ENCODE measurements at regions not wholly inside any gene's neighbourhood (a gene's known extent, or its start where the extent isn't known, plus 50 kb on each side); places are given as distances from the start of the nearest gene placed in this dataset.
"Not testable (repeated sequence)": the region's sequence is repeated elsewhere in the genome, so short reads cannot be mapped to it uniquely, and the experiment has no call there.

DNA sequence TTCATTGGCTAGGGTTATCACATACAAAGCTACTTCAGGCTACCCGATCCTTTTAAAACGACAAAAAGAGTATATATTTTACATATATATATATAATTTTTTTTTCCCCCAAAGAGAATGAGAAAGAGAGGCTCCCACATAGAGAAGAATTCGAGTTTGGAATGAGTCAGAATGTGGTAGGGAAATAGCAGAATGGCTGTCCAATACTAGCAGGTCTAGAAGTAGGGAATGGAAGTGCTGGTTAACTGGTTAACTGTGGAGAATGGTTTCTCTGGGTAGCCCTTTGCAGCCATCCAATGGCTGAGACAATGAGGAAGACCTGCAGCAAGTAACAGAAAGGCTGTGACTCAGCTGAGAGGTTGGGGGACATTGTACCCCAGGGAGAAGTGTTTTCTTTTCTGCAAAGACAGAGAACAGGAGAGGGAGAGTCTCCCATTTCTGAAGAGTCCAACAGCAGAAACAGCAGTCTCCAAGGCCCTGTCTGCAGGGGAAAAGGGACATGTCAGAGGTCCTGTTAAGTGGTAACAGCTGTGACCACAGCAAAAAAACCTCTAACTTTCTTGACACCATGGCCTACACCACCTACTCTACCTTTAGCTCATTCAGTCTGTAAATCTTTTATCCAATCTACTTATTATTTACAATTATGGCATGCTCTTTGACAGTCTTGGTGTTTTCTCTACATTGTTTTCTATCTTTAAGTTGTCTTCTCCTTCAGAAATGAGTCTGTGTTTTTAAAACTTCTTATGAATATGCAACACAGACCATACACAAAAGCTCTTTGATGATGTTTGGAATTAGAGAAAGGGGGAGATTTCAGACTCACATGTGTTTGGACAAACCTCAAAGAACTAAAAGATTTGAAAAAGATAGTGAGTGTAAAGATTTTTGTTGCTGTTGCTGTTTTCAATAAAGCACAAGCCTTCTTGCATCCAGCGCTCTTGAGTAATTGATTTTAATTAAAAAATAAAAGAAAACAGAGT lies 116.1 kb upstream of the SLC7A14 start:
- no peak for DNase-seq

DNA sequence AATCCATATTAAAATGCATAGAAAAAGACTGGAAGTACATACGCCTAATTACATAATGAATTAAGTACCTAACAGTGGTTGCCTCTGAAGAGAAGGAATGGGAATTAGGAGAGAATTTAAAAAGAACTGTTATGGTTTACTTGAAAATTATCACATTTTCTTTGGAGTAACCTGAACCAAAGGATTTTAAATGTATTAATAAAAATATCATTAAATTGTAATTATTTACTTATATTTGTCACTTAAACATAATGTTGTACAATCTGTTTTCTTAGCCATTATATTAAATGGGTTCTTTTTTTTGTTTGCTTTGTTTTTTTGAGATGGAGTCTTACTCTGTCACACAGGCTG lies 114.2 kb upstream of the SLC7A14 start:
- DNase-seq: no peak

DNA sequence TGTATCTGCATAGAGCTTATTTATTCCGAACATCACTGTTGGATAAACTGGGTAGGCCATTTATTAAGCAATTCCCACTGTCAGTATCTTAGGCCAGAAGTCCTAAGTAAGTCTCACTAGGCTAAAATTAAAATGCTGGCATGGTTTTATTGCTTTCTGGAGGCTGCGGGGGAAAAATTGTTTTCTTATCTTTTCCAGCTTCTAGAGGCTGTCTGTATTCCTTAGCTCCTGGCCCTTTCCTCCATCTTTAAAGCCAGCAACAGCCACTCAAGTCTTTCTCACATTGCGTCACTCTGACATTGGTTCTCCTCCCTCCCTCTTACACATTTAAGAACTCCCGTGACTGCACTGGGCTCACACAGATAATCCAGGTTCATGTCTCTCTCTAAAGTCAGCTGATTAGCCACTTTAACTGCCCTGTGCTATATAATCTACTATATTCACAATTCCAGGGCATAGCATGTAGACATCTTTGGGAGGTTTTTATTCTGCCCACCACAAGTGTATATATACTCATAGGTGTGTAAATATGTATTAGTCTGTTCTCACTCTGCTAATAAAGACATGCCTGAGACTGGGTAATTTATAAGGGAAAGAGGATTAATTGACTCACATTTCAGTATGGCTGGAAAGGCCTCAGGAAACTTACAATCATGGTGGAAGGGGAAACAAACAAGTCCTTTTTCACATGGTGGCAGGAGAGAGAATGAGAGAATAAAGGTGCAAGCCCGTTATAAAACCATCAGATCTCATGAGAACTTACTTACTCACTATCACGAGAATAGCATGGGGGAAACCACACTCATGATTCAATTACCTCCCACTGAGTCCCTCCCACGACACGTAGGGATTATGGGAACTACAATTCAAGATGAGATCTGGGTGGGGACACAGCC lies 113.5 kb upstream of the SLC7A14 start:
- no peak for DNase-seq

DNA sequence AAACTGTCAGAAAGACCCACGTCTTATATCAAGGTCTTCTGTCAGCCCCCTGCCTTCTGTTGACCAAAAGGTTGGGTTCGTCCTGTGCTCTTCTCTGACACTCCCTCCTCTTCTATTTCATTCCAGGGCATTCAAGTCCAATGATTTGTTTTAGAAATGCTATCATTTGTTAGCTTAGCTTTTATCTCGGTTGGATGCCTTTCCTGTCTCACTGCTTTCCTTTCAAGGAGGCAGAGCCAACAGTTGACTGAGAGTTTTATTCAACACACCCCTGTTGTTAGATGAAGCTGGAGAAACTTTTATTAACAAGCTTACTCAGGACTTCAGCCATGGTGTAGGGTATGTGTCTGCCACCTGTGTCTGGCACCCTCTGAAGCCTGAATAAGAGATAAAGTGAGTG lies 112.0 kb upstream of the SLC7A14 start:
- DNase-seq: no peak

DNA sequence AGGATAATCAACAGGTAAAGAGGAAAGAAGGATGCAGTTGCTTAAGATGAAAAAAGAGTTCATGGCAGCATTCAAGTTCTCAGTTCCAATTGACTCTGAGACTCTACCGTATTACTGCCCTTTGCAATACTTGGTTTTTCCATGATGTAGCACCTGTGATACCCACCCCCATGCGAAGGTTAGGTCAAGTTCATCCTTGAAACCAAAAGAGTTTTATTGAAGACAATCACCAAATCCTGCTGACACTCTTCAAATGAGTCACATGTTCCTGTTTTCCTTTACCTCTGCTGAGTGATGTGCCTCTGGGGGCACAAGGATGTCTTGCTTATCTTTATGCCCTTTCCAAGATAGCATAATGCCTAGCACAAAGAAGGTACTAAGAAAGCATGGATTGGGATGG lies 111.3 kb upstream of the SLC7A14 start:
- DNase-seq: no peak

DNA sequence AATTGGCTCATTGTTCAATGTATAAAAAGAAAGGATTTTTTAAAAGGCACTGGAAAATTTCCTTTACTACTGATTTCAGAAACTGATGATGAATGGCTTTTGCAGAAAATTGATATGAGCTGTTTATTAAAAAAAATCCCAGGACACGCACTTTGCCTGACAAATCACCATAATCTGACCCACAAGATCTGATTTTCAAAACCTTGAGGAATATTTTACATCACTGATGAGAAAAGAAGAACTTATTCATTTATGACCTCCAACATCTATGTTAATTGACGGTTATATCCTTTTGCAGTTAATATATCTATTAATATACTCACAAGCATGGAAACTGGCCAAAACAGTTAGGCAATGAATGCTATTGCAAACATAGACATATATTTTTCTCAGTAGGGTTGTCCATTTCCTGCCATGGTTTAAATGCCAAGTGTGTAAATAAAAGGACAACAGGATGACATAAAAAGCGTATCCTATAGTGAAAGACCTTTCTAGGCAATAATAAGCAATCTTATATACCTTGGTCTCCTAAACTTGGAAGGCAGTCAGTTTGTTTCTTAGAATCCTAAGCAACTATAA lies 109.7 kb upstream of the SLC7A14 start:
- DNase-seq: no peak

DNA sequence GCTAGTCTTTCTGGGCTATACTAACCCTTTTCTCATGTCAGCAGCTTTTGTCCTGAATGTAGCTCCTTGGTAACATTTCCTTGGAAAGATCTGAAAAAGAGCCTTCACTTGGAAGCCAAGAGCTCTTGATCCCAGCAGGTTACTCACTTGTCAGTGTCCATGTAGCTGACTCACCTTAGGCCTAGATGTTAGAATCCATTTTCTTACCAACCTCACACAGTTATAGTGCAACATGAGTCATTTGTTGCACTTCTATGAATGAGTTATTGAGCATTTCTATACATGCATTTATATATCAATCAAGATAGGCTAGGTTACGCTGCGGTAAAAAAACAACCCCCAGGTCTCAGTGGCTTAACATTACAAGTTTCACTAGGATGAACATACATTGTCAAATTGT lies 106.8 kb upstream of the SLC7A14 start:
- no peak for DNase-seq

DNA sequence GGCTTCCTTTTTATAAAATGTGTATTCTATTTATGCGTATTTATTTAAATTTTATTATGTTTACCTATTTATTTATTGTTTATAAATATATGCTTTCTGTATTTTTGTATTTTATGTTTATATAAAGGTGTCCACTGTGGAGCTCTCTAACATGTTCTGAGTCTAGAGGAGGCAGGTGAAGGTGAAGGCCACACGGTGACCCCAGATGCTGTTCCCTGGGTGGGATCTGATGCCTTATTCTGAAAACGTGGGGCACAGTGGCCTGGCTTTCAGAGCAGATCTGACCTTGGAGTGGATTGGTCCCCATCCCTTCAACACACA lies 104.7 kb upstream of the SLC7A14 start:
- DNase-seq: no peak

DNA sequence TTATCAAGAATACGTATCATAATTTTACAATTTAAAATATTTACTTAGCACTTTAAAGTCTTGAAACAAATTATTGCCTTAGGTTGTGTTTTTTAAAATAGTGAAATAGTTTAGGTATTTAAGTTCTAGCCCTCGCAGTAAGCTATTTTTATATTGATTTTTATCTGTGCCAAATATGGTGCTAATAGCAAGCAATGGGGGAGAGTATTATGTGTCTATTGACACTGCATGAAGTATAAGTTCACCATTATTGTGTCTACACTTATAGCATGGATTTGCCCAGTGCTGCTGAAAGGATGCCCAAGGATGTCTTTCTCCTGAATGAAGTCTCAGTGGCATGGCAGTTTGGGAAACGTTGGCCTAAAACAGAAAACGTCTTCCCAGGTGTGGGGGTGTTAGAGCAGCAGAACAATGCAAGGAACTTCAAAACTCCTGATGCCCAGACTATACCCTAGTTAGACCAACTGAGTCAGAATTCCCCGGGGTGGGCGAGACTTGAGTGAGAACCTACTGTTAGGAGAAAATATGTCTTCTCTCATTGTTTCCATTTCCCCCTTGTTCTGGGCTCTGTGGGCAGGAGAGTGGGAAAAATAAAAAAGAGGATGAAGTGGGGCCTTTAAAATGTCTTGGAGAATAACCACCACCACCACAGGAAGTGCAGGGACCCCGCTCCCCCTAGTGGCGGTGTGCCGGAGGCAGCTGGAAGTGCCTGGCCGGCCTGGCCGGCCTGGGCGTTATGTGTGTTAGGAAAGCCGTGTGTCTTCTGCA lies 104.2 kb upstream of the SLC7A14 start:
- DNase-seq: peak; percentile 6 to 11

DNA sequence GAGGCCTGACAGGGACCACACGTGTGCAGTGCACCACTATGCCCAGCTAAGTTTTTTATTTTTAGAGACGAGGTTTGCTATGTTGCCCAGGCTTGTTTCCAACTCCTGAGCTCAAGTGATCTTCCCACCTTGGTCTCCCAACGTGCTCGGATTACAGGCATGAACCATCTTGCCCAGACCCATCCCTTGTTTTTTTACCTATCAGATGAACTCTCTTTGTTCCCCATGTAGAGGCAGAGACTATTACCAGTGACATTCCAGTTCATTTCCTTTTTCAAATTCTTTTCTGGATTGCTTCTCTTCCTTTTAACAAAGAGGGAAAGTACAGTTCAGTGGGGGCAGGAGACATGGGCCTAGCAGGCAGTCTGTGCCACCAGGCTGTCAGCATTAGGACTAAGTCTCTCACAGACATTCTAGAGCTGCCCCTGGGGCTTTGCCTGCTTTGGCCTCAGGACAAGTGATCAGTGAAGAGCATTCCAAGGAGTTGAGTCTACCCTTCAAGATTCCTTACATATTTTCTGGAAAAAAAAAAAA lies 103.5 kb upstream of the SLC7A14 start:
- no peak for DNase-seq

DNA sequence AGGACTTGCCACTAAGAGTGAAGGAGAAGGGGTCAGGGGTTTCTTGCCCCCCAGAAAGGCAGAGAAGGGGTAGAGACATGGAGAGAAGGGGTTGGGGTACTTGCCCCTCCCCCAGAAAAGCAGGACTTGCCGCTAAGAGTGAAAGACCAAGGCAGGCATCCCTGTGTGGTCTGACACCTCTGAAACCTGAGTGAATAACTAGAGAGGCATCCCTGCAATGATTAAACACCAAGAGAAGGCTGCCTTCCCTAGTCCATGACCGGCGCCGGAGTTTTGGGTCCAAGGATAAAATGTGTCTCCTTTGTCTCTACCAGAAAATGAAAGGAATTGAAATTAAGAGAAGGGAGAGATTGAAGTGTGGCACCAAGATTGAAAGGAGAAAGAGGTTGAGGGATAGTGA lies 102.3 kb upstream of the SLC7A14 start:
- DNase-seq: not testable (repeated sequence)

DNA sequence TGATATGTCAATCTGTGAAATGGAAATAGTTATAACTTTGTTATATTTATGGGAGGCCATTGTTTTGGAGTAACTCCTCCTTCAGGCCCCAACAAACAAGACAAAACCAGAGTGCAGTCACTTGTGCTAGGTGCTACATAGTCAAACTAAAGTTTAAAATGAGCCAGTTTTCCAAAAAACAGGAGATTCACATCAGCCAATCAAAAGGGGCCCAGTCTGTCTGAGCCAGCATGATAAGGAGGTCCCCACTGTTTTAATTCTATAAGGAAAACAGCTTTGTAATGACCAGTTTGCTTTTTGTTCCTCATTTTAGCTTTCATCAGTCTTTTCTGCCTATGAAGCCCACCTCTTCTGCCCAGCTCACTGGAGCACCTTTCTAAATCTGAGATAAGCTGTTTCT lies 94.7 kb upstream of the SLC7A14 start:
- no peak for DNase-seq

DNA sequence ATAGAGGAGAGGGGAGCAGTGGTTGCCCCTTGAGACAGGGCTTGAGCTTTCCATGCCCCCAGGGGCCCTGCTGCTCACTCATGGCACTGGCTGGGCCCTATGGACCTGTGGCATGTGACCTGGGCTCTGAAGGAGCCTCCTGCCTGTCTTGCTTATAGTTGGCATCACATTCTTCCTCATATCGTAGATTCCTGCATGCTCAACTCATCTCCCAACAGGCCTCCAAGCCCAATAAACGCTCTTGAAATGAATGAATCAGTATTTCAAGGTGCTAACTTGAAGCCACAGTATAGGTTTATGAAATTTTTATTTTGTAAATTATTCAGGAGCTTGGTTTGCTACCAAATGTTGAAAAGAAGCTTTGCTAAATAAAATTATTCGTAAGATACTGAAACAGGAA lies 93.3 kb upstream of the SLC7A14 start:
- no peak for DNase-seq

DNA sequence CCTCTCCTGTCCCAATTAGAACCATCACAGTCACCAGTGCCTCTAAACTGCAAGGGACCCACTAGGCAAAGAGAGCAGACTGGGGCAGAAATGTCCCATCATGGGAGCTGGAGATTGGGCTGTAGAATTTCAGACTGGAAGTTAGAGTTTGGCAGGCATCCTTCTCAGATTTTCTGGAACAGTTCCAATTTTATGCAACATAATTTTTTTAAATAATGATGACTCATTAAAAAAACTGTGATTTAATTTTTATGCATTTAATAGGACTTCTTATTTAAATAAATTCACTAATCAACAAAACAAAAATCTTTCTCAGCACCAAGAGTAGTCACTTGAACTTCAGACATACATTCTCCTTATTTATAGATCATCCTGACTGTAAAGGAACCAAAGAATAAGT lies 84.6 kb upstream of the SLC7A14 start:
- DNase-seq: no peak

DNA sequence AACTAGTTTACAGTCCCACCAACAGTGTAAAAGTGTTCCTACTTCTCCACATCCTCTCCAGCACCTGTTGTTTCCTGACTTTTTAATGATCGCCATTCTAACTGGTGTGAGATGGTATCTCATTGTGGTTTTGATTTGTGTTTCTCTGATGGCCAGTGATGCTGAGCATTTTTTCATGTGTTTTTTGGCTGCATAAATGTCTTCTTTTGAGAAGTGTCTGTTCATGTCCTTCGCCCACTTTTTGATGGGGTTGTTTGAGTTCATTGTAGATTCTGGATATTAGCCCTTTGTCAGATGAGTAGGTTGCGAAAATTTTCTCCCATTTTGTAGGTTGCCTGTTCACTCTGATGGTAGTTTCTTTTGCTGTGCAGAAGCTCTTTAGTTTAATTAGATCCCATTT lies 77.1 kb upstream of the SLC7A14 start:
- not testable (repeated sequence) for DNase-seq

DNA sequence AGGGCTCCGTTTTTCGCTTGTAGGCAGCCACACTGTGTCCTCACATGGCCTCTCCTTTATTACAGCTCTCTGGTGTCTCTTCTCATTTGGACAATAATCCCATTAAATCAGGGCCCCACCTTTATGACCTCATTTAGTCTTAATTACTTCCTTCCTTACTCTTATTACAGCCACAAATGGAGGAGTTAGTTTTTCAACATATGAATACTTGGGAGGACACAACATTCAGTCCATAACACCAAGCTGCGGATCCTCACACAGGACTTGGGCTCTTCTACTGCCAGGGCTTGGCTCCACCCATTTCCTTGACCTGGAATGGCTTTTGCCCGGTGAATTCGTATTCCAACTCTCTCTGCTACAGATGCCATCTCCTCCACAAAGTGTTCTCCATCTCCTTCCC lies 74.3 kb upstream of the SLC7A14 start:
- no peak for DNase-seq

DNA sequence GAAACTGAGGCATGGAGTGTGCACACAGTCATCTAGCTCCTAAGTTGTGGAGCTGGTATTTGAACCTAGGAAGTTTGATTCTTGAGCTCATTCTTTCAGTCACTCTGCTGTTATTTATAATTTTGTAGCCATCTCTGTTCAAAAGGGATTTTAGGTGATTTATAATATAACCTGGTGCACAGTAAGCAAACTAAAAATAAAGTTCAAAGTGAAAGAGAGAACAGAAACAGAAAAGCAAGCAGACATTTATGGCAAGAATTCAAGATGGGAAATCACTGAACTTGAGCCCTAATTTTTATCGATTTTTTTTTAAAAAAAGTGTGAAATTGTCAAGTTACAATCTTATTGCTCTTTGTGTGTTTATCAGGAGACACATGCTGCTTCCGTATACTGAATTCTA lies 71.4 kb upstream of the SLC7A14 start:
- DNase-seq: no peak

DNA sequence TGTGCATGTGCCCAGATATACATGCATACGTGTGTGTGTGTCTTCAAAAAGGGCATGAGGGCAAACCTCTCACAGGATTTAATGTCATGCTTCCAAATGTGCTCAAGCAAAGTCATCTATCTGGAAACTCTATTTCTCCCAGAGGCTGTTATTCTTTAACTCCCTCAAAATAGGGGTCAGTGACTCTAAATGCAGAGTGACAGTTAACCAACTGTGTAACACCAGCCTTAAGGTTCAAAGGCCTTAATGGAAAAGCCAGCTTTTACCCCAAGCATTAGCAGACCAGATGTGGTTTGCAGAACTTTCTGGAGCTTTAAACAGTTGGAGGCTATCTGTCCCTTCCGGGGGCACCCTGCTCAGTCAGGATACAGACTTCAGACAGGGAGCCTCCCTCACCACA lies 70.4 kb upstream of the SLC7A14 start:
- no peak for DNase-seq

DNA sequence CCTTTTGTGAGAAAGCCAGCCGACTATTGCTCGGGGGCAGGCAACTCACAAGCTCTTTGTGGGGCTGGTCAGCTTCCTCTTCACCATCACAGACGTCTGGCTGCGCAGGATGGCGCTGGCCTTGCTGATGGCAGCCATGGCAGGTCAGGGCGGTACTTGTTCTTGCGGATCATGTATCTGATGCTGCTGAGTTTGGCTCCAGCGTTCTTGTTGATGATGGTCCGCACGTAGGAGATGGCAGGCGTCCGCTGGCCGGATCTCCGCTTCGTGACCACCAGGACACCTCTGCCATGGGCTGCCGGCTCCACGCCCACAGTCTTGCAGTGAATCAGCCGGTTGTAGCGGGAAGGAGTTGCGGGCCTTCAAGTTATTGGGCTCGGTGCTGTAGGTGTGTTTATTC lies 67.9 kb upstream of the SLC7A14 start:
- no peak for DNase-seq

DNA sequence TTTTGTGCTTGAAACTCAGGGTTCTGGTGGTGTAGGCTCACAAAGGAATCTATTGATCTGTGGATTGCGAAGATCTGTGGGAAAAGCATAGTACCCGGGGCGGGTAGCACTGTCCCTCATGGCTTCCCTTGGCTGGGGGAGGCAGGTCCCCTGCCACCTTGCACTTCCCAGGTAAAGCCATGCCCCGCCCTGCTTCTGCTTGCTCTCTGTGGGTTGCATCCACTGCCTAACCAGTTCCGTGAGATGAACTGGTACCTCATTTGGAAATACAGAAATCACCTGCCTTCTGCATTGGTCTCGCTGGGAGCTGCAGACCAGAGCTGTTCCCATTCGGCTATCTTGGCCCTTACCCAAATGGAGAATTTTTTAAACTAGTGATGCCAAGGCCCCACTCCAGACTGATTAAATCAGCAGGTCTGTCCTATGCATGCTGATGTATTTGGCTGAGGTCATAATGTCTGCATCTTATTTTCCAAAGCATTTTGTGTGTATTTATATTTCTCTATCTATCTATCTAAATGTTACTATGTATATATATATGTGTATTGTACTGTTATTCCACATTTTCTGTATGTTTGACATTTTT lies 65.5 kb upstream of the SLC7A14 start:
- no peak for DNase-seq

DNA sequence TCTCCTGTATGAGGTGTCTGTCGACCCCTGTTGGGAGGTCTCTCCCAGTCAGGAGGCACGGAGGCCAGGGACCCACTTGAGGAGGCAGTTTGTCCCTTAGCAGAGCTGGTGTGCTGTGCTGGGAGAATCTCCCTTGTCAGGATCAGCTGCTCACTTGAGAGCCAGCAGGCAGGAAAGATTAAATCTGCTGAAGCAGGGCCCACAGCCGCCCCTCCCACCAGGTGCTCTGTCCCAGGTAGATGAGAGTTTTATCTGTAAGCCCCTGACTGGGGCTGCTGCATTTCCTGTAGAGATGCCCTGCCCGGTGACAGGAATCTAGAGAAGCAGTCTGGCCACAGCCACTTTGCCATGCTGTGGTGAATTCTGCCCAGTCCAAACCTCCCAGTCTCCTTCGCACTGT lies 64.7 kb upstream of the SLC7A14 start:
- DNase-seq: not testable (repeated sequence)

DNA sequence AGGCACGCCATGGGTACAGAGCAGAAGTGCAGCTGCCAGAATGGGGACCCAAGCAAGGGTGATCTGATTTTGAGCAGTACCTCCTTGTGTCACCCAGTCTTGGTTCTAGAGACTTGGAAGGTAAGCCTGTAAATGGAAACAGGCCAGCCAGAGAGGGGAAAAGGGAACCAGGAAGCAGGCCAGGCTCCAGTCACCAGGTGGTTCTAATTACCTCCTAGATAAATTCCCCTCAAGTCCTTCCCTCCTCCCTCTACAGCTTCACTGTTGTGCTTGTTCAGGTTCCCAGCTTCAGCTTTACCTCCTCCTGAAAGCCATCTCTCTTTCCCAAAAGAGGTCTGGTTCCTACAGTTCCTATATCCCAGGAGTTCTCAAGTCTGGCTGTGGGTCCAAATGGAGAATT lies 58.8 kb upstream of the SLC7A14 start:
- DNase-seq: no peak
